Caco-2 (cell line): ENCODE measurements at regions not wholly inside any gene's neighbourhood (a gene's known extent, or its start where the extent isn't known, plus 50 kb on each side); places are given as distances from the start of the nearest gene placed in this dataset.

Experiments
- BruUV-seq: library from RNA; stranded (reverse); fragments of 400-500 nt; replicated peaks from 2 replicates; lab custom pipeline; 2021; lab: Mats Ljungman, UMichigan
- CTCF ChIA-PET: fragments of 300-600 bp; sonication (Branson Sonifier 250); formaldehyde crosslinking; loops from one replicate; lab custom pipeline; 2022; ENCODE audit warnings: antibody characterized with exemption; lab: Charles Lee
- POLR2A ChIA-PET: fragments of 300-600 bp; sonication (Branson Sonifier 250); formaldehyde crosslinking; loops from one replicate; lab custom pipeline; 2022; ENCODE audit warnings: antibody characterized with exemption; lab: Charles Lee
- DNase-seq, 2 experiments: peaks; one replicate each; pipeline versions ENCODE4 v3.0.0 to v3.0.0-alpha.2; 2020 to 2022
- H3K27me3 ChIP-seq: replicated peaks from 2 replicates; pipeline ENCODE4 v1.6.0; 2011; ENCODE audit warnings: low read length; ENCODE audit not compliant: control insufficient read depth, insufficient read depth
- H3K36me3 ChIP-seq: 2 replicates; pipeline ENCODE4 v1.5.1; 2011; ENCODE audit warnings: low read length; ENCODE audit not compliant: control insufficient read depth, insufficient read depth
- H3K4me1 ChIP-seq: fragments of 250-450 bp; sonication (Bioruptor Pico); 2 replicates; pipeline ENCODE4 v1.5.1; 2020; ENCODE audit warnings: mild to moderate bottlenecking
- H3K4me3 ChIP-seq: 2 replicates; pipeline ENCODE4 v1.5.1; 2011; ENCODE audit warnings: low read depth, mild to moderate bottlenecking, control low read depth, low read length
- H3K9me3 ChIP-seq: fragments of 250-450 bp; sonication (Bioruptor Pico); 2 replicates; pipeline ENCODE4 v1.5.1; 2020; ENCODE audit warnings: mild to moderate bottlenecking, moderate library complexity
- H3K27ac Mint-ChIP-seq: one replicate; pipeline ENCODE4 v1.8.0; 2022; ENCODE audit warnings: mixed read lengths; ENCODE audit not compliant: unreplicated experiment
- H3K27me3 Mint-ChIP-seq: one replicate; pipeline ENCODE4 v1.8.0; 2022; ENCODE audit warnings: mixed read lengths; ENCODE audit not compliant: insufficient read depth, unreplicated experiment
- H3K36me3 Mint-ChIP-seq: one replicate; pipeline ENCODE4 v1.8.0; 2022; ENCODE audit warnings: mild to moderate bottlenecking, mixed read lengths; ENCODE audit not compliant: insufficient read depth, unreplicated experiment
- H3K4me1 Mint-ChIP-seq: one replicate; pipeline ENCODE4 v1.8.0; 2022; ENCODE audit warnings: low read depth, mixed read lengths; ENCODE audit not compliant: unreplicated experiment
- H3K4me3 Mint-ChIP-seq: one replicate; pipeline ENCODE4 v1.8.0; 2022; ENCODE audit warnings: mild to moderate bottlenecking, moderate library complexity, mixed read lengths; ENCODE audit not compliant: unreplicated experiment
- H3K9me3 Mint-ChIP-seq: one replicate; pipeline ENCODE4 v1.8.0; 2022; ENCODE audit warnings: mixed read lengths; ENCODE audit not compliant: unreplicated experiment
- CTCF ChIP-seq, 2 experiments: fragments of 200-600 bp in 1 of 2; IDR thresholded peaks; 1 replicate in 1 of 2; 2 replicates in 1 of 2; pipeline versions ENCODE4 v1.5.1 to v1.8.0; 2011 to 2022; ENCODE audit warnings: antibody characterized with exemption in 1 of 2, control low read depth in 1 of 2, inconsistent platforms in 1 of 2, low read depth in 1 of 2, low read length in 1 of 2, mild to moderate bottlenecking in 1 of 2, moderate library complexity in 1 of 2; ENCODE audit not compliant: insufficient read depth in 1 of 2, severe bottlenecking in 1 of 2, unreplicated experiment in 1 of 2
- intact Hi-C: fragments of 100-400 bp; cut with micrococcal nuclease; formaldehyde crosslinking; loops from one replicate; pipeline ENCODE4 v1.10.0; 2022; ENCODE audit not compliant: unreplicated experiment

GRCh38 chr9:13529321-13530104, 250.0 kb upstream of the MPDZ start:
- CTCF ChIA-PET = no interaction called here
- no peaks in the 10 kb centered on the region for H3K4me1 ChIP-seq
- Mint-ChIP-seq H3K27me3 (peaks cover 4% of the 10 kb centered on the region), H3K4me1 (no peaks in the 10 kb centered on the region), H3K36me3 (no peaks in the 10 kb centered on the region), H3K4me3 (no peak overlapping the region), H3K9me3 (no peaks in the 10 kb centered on the region), H3K27ac (no peak overlapping the region)
- H3K36me3 ChIP-seq = no peaks in the 10 kb centered on the region
- no peak overlapping the region for H3K4me3 ChIP-seq
- H3K9me3 ChIP-seq = no peaks in the 10 kb centered on the region
- no peak for DNase-seq
- POLR2A ChIA-PET = no interaction called here
- BruUV-seq = no TSS peak
- no peak for TF ChIP-seq CTCF (IDR thresholded peaks at IDR 0.05; ENCODE audit: insufficient read depth in 1 of 2, low read depth in 1 of 2, low read length in 1 of 2, severe bottlenecking in 1 of 2, unreplicated experiment in 1 of 2)
- H3K27me3 ChIP-seq = no peaks in the 10 kb centered on the region
- intact Hi-C loops = no loop called here

DNA sequence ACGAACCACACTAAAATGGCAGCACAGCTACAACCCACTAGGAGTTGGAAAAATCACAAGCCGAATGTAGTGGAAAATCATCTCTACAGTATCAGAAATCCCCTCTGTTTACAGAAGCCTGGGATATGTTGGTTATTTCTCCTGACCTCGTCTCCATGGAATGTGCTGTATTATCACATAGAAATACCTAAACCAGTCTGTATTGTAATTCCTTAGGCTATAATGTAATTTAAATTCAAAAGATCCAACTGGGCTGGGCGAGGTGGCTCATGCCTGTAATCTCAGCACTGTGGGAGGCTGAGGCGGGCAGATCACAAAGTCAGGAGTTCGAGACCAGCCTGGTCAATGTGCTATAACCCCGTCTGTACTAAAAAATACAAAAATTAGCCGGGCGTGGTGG, 244.8 kb upstream of the MPDZ start:
- CTCF ChIA-PET = no interaction called here
- H3K9me3 Mint-ChIP-seq = no peaks in the 10 kb centered on the region
- H3K4me3 Mint-ChIP-seq = no peak overlapping the region
- no peak for DNase-seq
- H3K27me3 Mint-ChIP-seq = peaks cover 4% of the 10 kb centered on the region
- H3K36me3 Mint-ChIP-seq = no peaks in the 10 kb centered on the region
- no TSS peak for BruUV-seq
- Histone ChIP-seq H3K27me3 (no peaks in the 10 kb centered on the region), H3K36me3 (no peaks in the 10 kb centered on the region), H3K4me3 (no peak overlapping the region), H3K9me3 (no peaks in the 10 kb centered on the region), H3K4me1 (no peaks in the 10 kb centered on the region)
- H3K4me1 Mint-ChIP-seq = no peaks in the 10 kb centered on the region
- intact Hi-C loops = no loop called here
- POLR2A ChIA-PET = no interaction called here
- TF ChIP-seq CTCF (IDR thresholded peaks at IDR 0.05; ENCODE audit: insufficient read depth in 1 of 2, low read depth in 1 of 2, low read length in 1 of 2, severe bottlenecking in 1 of 2, unreplicated experiment in 1 of 2) = no peak
- H3K27ac Mint-ChIP-seq = no peak overlapping the region

- CTCF ChIA-PET = no interaction called here
- H3K9me3 ChIP-seq = no peaks in the 10 kb centered on the region
- H3K27me3 ChIP-seq = no peaks in the 10 kb centered on the region
- H3K36me3 ChIP-seq = no peaks in the 10 kb centered on the region
- intact Hi-C loops = no loop called here
- POLR2A ChIA-PET = no interaction called here
- H3K27me3 Mint-ChIP-seq = no peaks in the 10 kb centered on the region
- H3K27ac Mint-ChIP-seq = no peak overlapping the region
- no peak for DNase-seq
- H3K4me1 Mint-ChIP-seq = no peaks in the 10 kb centered on the region
- no peak for TF ChIP-seq CTCF (IDR thresholded peaks at IDR 0.05; ENCODE audit: insufficient read depth in 1 of 2, low read depth in 1 of 2, low read length in 1 of 2, severe bottlenecking in 1 of 2, unreplicated experiment in 1 of 2)
- H3K9me3 Mint-ChIP-seq = no peaks in the 10 kb centered on the region
- H3K4me1 ChIP-seq = no peaks in the 10 kb centered on the region
- no peaks in the 10 kb centered on the region for H3K36me3 Mint-ChIP-seq
- H3K4me3 Mint-ChIP-seq = no peak overlapping the region
- BruUV-seq = no TSS peak
- no peak overlapping the region for H3K4me3 ChIP-seq
Measured at GRCh38 chr9:13520069-13520468, 240.6 kb upstream of the MPDZ start.
